ENCODE measurements at regions not wholly inside any gene's neighbourhood (a gene's known extent, or its start where the extent isn't known, plus 50 kb on each side); places are given as distances from the start of the nearest gene placed in this dataset.

- TF ChIP-seq CTCF (IDR thresholded peaks at IDR 0.05) (no peak), POLR2A (IDR thresholded peaks at IDR 0.05) (no peak), POLR2AphosphoS5 (IDR thresholded peaks at IDR 0.05) (no peak)
Observed at GRCh38 chr16:86292942-86293341, 217.4 kb upstream of the FOXF1 start.
